Activated T-helper 17 cell treated with anti-CD3 and anti-CD28 coated beads, Interleukin-2, amount 50 U/mL, for 72 hours (primary cell): ENCODE measurements at regions not wholly inside any gene's neighbourhood (a gene's known extent, or its start where the extent isn't known, plus 50 kb on each side); places are given as distances from the start of the nearest gene placed in this dataset.

Experiments used
- ATAC-seq: fragments of 150-1000 bp; cut with Tn5 transposase; replicated peaks from 2 replicates; pipeline ENCODE4 v1.10.0; 2021; ENCODE audit warnings: mild to moderate bottlenecking, moderate library complexity
- H3K27ac Mint-ChIP-seq: one replicate; pipeline ENCODE4 v1.8.0; 2022; ENCODE audit warnings: mixed read lengths
- H3K27me3 Mint-ChIP-seq: one replicate; pipeline ENCODE4 v1.8.0; 2022; ENCODE audit warnings: mixed read lengths
- H3K36me3 Mint-ChIP-seq: one replicate; pipeline ENCODE4 v1.8.0; 2022; ENCODE audit warnings: low read depth, mild to moderate bottlenecking, mixed read lengths
- H3K4me1 Mint-ChIP-seq: one replicate; pipeline ENCODE4 v1.8.0; 2022; ENCODE audit warnings: mixed read lengths
- H3K4me3 Mint-ChIP-seq: one replicate; pipeline ENCODE4 v1.8.0; 2022; ENCODE audit warnings: mild to moderate bottlenecking, mixed read lengths
- H3K9me3 Mint-ChIP-seq: one replicate; pipeline ENCODE4 v1.8.0; 2022; ENCODE audit warnings: mixed read lengths

GRCh38 chr1:178643349-178643748 lies 81.7 kb upstream of the RALGPS2 start:
- H3K27me3 Mint-ChIP-seq: peaks cover 12% of the 10 kb centered on the region
- no peaks in the 10 kb centered on the region for H3K4me1 Mint-ChIP-seq
- H3K9me3 Mint-ChIP-seq: no peaks in the 10 kb centered on the region
- no peak for ATAC-seq
- no peaks in the 10 kb centered on the region for H3K36me3 Mint-ChIP-seq
- H3K27ac Mint-ChIP-seq: no peak overlapping the region
- no peak overlapping the region for H3K4me3 Mint-ChIP-seq

GRCh38 chr1:178643831-178644230 lies 81.2 kb upstream of the RALGPS2 start:
- H3K9me3 Mint-ChIP-seq: no peaks in the 10 kb centered on the region

GRCh38 chr1:178644308-178645120 lies 80.5 kb upstream of the RALGPS2 start:
- H3K36me3 Mint-ChIP-seq: no peaks in the 10 kb centered on the region
- ATAC-seq: no peak
- H3K9me3 Mint-ChIP-seq: no peaks in the 10 kb centered on the region
- no peaks in the 10 kb centered on the region for H3K4me1 Mint-ChIP-seq
- H3K27me3 Mint-ChIP-seq: peaks cover 13% of the 10 kb centered on the region
- no peak overlapping the region for H3K27ac Mint-ChIP-seq
- no peak overlapping the region for H3K4me3 Mint-ChIP-seq

More at GRCh38 chr1:178643831-178644230, 81.2 kb upstream of the RALGPS2 start:
- no peaks in the 10 kb centered on the region for H3K36me3 Mint-ChIP-seq
- no peak for ATAC-seq
- no peak overlapping the region for H3K4me3 Mint-ChIP-seq
- no peaks in the 10 kb centered on the region for H3K4me1 Mint-ChIP-seq
- H3K27me3 Mint-ChIP-seq: peaks cover 12% of the 10 kb centered on the region
- H3K27ac Mint-ChIP-seq: no peak overlapping the region

DNA sequence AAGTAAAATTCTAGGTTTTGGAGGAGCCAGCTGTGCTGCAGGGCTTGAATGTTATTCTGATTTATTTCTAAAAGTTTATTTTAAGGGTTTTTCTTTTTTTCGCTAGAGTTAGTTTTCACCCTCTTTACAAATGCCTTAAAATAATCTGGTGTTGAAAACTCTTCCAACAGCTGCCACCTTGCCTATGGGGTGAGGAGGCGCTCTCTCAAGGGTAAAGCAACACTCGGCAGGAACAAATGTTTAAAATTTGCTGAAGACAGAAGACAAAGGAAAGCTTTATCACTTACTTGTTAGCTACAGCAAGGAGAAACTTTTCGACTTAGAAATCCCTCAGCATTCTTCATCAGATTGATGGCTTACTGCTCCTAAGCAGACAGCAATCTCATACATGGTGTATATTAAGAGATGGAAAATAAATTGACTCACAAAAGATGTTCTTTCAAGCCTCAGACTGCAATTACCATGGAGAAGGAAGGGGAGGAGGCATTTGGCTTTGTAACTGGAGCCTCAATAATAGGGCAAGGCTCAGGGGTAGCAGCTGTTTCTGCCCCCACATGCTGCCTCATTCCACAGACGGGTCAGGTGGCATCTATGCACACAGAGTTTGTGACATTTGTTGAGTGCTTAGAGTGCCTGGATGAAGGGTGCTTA lies 79.8 kb upstream of the RALGPS2 start:
- Mint-ChIP-seq H3K4me3 (no peak overlapping the region), H3K9me3 (no peaks in the 10 kb centered on the region), H3K4me1 (no peaks in the 10 kb centered on the region), H3K27me3 (peaks cover 16% of the 10 kb centered on the region), H3K27ac (no peak overlapping the region), H3K36me3 (no peaks in the 10 kb centered on the region)
- no peak for ATAC-seq

DNA sequence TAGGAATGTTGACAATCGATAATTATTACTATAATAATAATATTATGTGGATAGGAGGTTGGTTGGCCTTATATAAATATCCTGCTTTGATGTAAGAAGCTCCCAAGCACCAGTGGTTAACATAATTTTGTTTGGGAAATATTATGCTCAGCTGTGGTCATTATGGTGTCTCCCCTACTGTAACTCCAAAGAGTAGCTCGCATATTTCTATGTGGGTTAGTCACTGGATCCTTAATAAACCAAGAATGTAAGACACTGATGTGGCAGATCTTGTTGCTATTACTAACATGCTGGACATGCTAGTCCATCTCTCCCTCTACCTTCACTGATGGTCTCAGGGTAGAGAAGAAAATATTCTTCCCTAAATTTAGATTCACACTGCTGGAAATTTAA lies 79.2 kb upstream of the RALGPS2 start:
- H3K27me3 Mint-ChIP-seq: peaks cover 16% of the 10 kb centered on the region
- no peaks in the 10 kb centered on the region for H3K9me3 Mint-ChIP-seq
- no peak overlapping the region for H3K4me3 Mint-ChIP-seq
- no peaks in the 10 kb centered on the region for H3K36me3 Mint-ChIP-seq
- no peaks in the 10 kb centered on the region for H3K4me1 Mint-ChIP-seq
- H3K27ac Mint-ChIP-seq: no peak overlapping the region
- ATAC-seq: no peak

DNA sequence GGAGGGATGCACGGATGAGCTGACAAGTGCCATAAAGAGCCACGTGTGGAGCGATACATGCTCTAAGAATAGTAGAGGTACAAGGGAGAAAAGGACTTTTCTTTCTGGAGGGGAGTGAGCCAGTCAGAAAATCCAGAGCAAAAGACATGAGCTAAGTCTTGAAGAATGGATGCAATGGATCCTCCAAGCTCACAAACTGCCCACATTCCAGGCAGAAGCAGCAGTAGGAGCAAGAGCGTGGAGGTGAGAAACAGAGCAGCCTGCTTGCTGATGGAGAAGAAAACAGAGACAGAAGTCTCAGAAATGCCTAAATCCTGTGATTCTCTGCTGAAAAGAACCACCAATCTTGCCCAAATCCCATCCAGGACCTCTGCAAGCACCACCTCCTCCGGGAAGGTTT lies 78.2 kb upstream of the RALGPS2 start:
- Mint-ChIP-seq H3K36me3 (no peaks in the 10 kb centered on the region), H3K27me3 (peaks cover 23% of the 10 kb centered on the region), H3K4me3 (no peak overlapping the region), H3K4me1 (no peaks in the 10 kb centered on the region), H3K9me3 (no peaks in the 10 kb centered on the region), H3K27ac (no peak overlapping the region)
- no peak for ATAC-seq

DNA sequence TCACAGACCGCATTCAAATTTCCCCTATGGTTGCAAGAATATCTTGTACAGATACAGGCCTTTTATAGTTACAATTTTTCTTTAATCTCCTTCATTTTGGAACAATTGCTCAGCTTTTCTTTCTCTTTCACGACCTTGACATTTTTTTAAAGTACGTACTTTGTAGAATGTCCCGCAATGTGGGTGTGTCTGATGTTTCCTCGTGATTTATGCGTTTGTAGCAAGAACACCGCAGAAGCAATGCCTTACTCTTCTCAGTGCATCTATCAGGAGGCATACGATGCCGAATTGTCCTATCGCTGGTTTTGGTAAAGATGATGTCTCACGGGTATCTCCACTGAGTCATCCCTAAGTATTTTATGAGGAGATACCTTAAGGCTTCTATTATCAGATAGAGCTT lies 76.9 kb upstream of the RALGPS2 start:
- ATAC-seq: no peak
- H3K4me1 Mint-ChIP-seq: no peaks in the 10 kb centered on the region
- peaks cover 29% of the 10 kb centered on the region for H3K27me3 Mint-ChIP-seq
- H3K4me3 Mint-ChIP-seq: no peak overlapping the region
- no peaks in the 10 kb centered on the region for H3K36me3 Mint-ChIP-seq
- no peak overlapping the region for H3K27ac Mint-ChIP-seq
- no peaks in the 10 kb centered on the region for H3K9me3 Mint-ChIP-seq

- Mint-ChIP-seq H3K27me3 (peaks cover 24% of the 10 kb centered on the region), H3K4me1 (no peaks in the 10 kb centered on the region), H3K27ac (no peak overlapping the region), H3K9me3 (no peaks in the 10 kb centered on the region), H3K4me3 (no peak overlapping the region), H3K36me3 (no peaks in the 10 kb centered on the region)
- no peak for ATAC-seq
Measured at GRCh38 chr1:178649582-178650350, 75.3 kb upstream of the RALGPS2 start.

DNA sequence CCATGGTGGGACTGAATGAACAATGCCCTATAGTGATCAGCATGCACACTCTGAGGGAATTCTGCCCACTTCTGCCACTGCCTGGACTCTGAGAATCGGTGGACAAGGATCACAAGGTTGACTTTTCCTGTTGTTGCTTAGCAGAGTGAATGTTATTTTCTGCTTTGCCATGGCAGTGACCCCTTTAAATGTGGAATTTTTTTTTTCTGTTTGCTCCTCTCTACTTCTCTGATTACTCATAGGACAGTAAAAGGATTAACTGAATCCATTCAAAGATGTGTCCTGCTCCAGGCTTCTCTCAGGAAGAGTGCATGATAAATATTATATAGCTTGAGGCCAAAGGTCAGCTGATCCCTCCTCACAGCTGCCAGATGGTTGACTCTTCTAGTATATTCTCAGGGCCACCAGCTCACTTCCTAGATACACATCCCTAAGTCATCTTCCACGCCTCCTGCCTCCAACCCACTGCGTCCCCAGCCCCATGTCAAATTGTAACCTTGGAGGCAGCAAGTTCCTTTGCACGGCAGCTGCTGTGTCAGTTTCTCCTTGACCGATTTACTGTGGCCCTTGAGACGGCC lies 74.0 kb upstream of the RALGPS2 start:
- Mint-ChIP-seq H3K4me3 (no peak overlapping the region), H3K27me3 (peaks cover 24% of the 10 kb centered on the region), H3K4me1 (no peaks in the 10 kb centered on the region), H3K27ac (no peak overlapping the region), H3K36me3 (no peaks in the 10 kb centered on the region), H3K9me3 (no peaks in the 10 kb centered on the region)
- ATAC-seq: no peak

GRCh38 chr1:178651742-178652141 lies 73.3 kb upstream of the RALGPS2 start:
- H3K27me3 Mint-ChIP-seq: peaks cover 25% of the 10 kb centered on the region
- no peak overlapping the region for H3K4me3 Mint-ChIP-seq
- ATAC-seq: no peak
- no peak overlapping the region for H3K27ac Mint-ChIP-seq
- no peaks in the 10 kb centered on the region for H3K4me1 Mint-ChIP-seq
- H3K36me3 Mint-ChIP-seq: no peaks in the 10 kb centered on the region
- no peaks in the 10 kb centered on the region for H3K9me3 Mint-ChIP-seq

GRCh38 chr1:178652506-178653490 lies 72.2 kb upstream of the RALGPS2 start:
- H3K9me3 Mint-ChIP-seq: no peaks in the 10 kb centered on the region
- peaks cover 26% of the 10 kb centered on the region for H3K27me3 Mint-ChIP-seq
- H3K4me1 Mint-ChIP-seq: no peaks in the 10 kb centered on the region
- no peak overlapping the region for H3K4me3 Mint-ChIP-seq
- H3K36me3 Mint-ChIP-seq: no peaks in the 10 kb centered on the region
- no peak for ATAC-seq
- no peak overlapping the region for H3K27ac Mint-ChIP-seq

- H3K36me3 Mint-ChIP-seq: no peaks in the 10 kb centered on the region
- H3K9me3 Mint-ChIP-seq: no peaks in the 10 kb centered on the region
- ATAC-seq: no peak
- H3K27ac Mint-ChIP-seq: no peak overlapping the region
- no peaks in the 10 kb centered on the region for H3K4me1 Mint-ChIP-seq
- H3K4me3 Mint-ChIP-seq: no peak overlapping the region
- peaks cover 32% of the 10 kb centered on the region for H3K27me3 Mint-ChIP-seq
Measured at GRCh38 chr1:178659789-178660208, 65.2 kb upstream of the RALGPS2 start.

- no peak overlapping the region for H3K4me3 Mint-ChIP-seq
- no peaks in the 10 kb centered on the region for H3K9me3 Mint-ChIP-seq
- H3K27ac Mint-ChIP-seq: no peak overlapping the region
- no peak for ATAC-seq
- H3K36me3 Mint-ChIP-seq: no peaks in the 10 kb centered on the region
- no peaks in the 10 kb centered on the region for H3K4me1 Mint-ChIP-seq
- H3K27me3 Mint-ChIP-seq: peaks cover 34% of the 10 kb centered on the region
Measured at GRCh38 chr1:178660461-178660860, 64.6 kb upstream of the RALGPS2 start.

DNA sequence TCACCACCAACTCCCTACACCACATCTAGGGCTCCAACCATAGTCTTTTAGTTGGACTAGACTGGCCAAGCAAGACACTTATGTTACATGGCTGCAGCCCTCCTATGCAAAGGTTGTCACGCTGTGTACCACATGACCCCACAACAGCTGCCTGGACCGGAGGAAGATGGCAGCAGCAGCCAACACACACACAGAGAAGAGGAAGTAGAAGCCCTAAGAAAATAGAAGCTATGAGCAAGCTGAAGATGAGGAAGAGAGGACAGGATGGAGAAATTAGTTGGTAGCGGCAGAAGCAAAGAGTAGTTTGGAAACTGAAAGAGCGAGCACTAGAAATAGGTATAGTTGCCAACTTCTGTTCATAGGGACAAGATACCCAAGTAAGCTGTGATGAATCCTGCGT lies 60.8 kb upstream of the RALGPS2 start:
- no peak for ATAC-seq
- no peak overlapping the region for H3K4me3 Mint-ChIP-seq
- H3K4me1 Mint-ChIP-seq: no peaks in the 10 kb centered on the region
- no peak overlapping the region for H3K27ac Mint-ChIP-seq
- no peaks in the 10 kb centered on the region for H3K36me3 Mint-ChIP-seq
- H3K9me3 Mint-ChIP-seq: no peaks in the 10 kb centered on the region
- peaks cover 29% of the 10 kb centered on the region for H3K27me3 Mint-ChIP-seq
